ENCODE measurements at regions not wholly inside any gene's neighbourhood (a gene's known extent, or its start where the extent isn't known, plus 50 kb on each side); places are given as distances from the start of the nearest gene placed in this dataset.

GRCh38 chr17:34167354-34167753 is 87.7 kb upstream of the CCL2 start:
- ATAC-seq (no peak), DNase-seq (no peak)
- Mint-ChIP-seq H3K27me3 (ENCODE audit: low read depth) (peaks cover 20% of the 10 kb centered on the region), H3K4me3 (no peak overlapping the region), H3K4me1 (ENCODE audit: low read depth) (peaks cover 8% of the 10 kb centered on the region), H3K27ac (no peak overlapping the region), H3K9me3 (ENCODE audit: insufficient read depth) (no peaks in the 10 kb centered on the region), H3K36me3 (ENCODE audit: low read depth) (no peaks in the 10 kb centered on the region)
- CTCF ChIA-PET = interaction anchor here (0.7 to 2.3 kb wide), 4 partner anchors 12 to 194 kb away, joined by 3 to 11 read pairs (median 4); no protein-coding TSS in a partner anchor
- POLR2A ChIA-PET = no interaction called here

GRCh38 chr17:34168989-34169388 is 86.1 kb upstream of the CCL2 start:
- Mint-ChIP-seq H3K4me1 (ENCODE audit: low read depth) (peaks cover 8% of the 10 kb centered on the region), H3K9me3 (ENCODE audit: insufficient read depth) (no peaks in the 10 kb centered on the region), H3K36me3 (ENCODE audit: low read depth) (no peaks in the 10 kb centered on the region), H3K4me3 (no peak overlapping the region), H3K27me3 (ENCODE audit: low read depth) (peaks cover 16% of the 10 kb centered on the region), H3K27ac (no peak overlapping the region)
- ChIA-PET POLR2A (no interaction called here), CTCF (interaction anchor here (1.2 to 2.2 kb wide), 2 partner anchors 31 to 192 kb away, joined by 3 to 15 read pairs; no protein-coding TSS in a partner anchor)
- no peak for ATAC-seq
- no peak for DNase-seq

GRCh38 chr17:34169496-34169895 is 85.6 kb upstream of the CCL2 start:
- no peaks in the 10 kb centered on the region for H3K36me3 Mint-ChIP-seq (ENCODE audit: low read depth)
- H3K27me3 Mint-ChIP-seq (ENCODE audit: low read depth) = peaks cover 12% of the 10 kb centered on the region
- H3K27ac Mint-ChIP-seq = no peak overlapping the region
- POLR2A ChIA-PET = no interaction called here
- no peaks in the 10 kb centered on the region for H3K9me3 Mint-ChIP-seq (ENCODE audit: insufficient read depth)
- no peak for DNase-seq
- H3K4me3 Mint-ChIP-seq = no peak overlapping the region
- ATAC-seq = no peak
- peaks cover 8% of the 10 kb centered on the region for H3K4me1 Mint-ChIP-seq (ENCODE audit: low read depth)
- CTCF ChIA-PET = interaction anchor here (1.2 to 2.2 kb wide), 2 partner anchors 31 to 191 kb away, joined by 3 to 15 read pairs; no protein-coding TSS in a partner anchor

- ATAC-seq (peak; percentile 73), DNase-seq (peak; percentile 78)
- Mint-ChIP-seq H3K36me3 (ENCODE audit: low read depth) (no peaks in the 10 kb centered on the region), H3K27ac (no peak overlapping the region), H3K4me1 (ENCODE audit: low read depth) (peaks cover 8% of the 10 kb centered on the region), H3K27me3 (ENCODE audit: low read depth) (peaks cover 6% of the 10 kb centered on the region), H3K4me3 (no peak overlapping the region), H3K9me3 (ENCODE audit: insufficient read depth) (no peaks in the 10 kb centered on the region)
- ChIA-PET POLR2A (no interaction called here), CTCF (interaction anchor here (0.7 to 3.4 kb wide), 23 partner anchors 9 to 327 kb away, joined by 3 to 53 read pairs (median 3); partner anchors contain the start of gene CCL1)
Measured at GRCh38 chr17:34171245-34171818, 83.8 kb upstream of the CCL2 start.

GRCh38 chr17:34172390-34172918 is 82.6 kb upstream of the CCL2 start:
- H3K4me3 Mint-ChIP-seq = no peak overlapping the region
- POLR2A ChIA-PET = no interaction called here
- H3K27me3 Mint-ChIP-seq (ENCODE audit: low read depth) = peaks cover 6% of the 10 kb centered on the region
- CTCF ChIA-PET = interaction anchor here (1.2 to 3.4 kb wide), 3 partner anchors 29 to 192 kb away, joined by 5 to 53 read pairs (median 8); partner anchors contain the start of gene CCL1
- H3K9me3 Mint-ChIP-seq (ENCODE audit: insufficient read depth) = no peaks in the 10 kb centered on the region
- no peak for ATAC-seq
- no peaks in the 10 kb centered on the region for H3K36me3 Mint-ChIP-seq (ENCODE audit: low read depth)
- peaks cover 8% of the 10 kb centered on the region for H3K4me1 Mint-ChIP-seq (ENCODE audit: low read depth)
- H3K27ac Mint-ChIP-seq = no peak overlapping the region
- no peak for DNase-seq

- POLR2A ChIA-PET = no interaction called here
- Mint-ChIP-seq H3K4me1 (ENCODE audit: low read depth) (peaks cover 8% of the 10 kb centered on the region), H3K9me3 (ENCODE audit: insufficient read depth) (no peaks in the 10 kb centered on the region), H3K4me3 (no peak overlapping the region), H3K36me3 (ENCODE audit: low read depth) (no peaks in the 10 kb centered on the region), H3K27ac (no peak overlapping the region), H3K27me3 (ENCODE audit: low read depth) (peaks cover 8% of the 10 kb centered on the region)
- no peak for ATAC-seq
- no peak for DNase-seq
- CTCF ChIA-PET = interaction anchor here (1.2 to 3.4 kb wide), 3 partner anchors 28 to 191 kb away, joined by 5 to 53 read pairs (median 8); partner anchors contain the start of gene CCL1
Measured at GRCh38 chr17:34173241-34173640, 81.8 kb upstream of the CCL2 start.

GRCh38 chr17:34174496-34174895 is 80.6 kb upstream of the CCL2 start:
- no peak overlapping the region for H3K4me3 Mint-ChIP-seq
- POLR2A ChIA-PET = no interaction called here

GRCh38 chr17:34176440-34176839 is 78.6 kb upstream of the CCL2 start:
- Mint-ChIP-seq H3K36me3 (ENCODE audit: low read depth) (no peaks in the 10 kb centered on the region), H3K27ac (no peak overlapping the region), H3K27me3 (ENCODE audit: low read depth) (peaks cover 19% of the 10 kb centered on the region), H3K4me1 (ENCODE audit: low read depth) (peaks cover 6% of the 10 kb centered on the region), H3K9me3 (ENCODE audit: insufficient read depth) (no peaks in the 10 kb centered on the region), H3K4me3 (no peak overlapping the region)
- no peak for ATAC-seq
- no peak for DNase-seq
- ChIA-PET POLR2A (no interaction called here), CTCF (interaction anchor here (4.4 kb wide), 1 partner anchor 185 kb away, joined by 13 read pairs; no protein-coding TSS in a partner anchor)

More at GRCh38 chr17:34174496-34174895, 80.6 kb upstream of the CCL2 start:
- peaks cover 11% of the 10 kb centered on the region for H3K27me3 Mint-ChIP-seq (ENCODE audit: low read depth)
- H3K9me3 Mint-ChIP-seq (ENCODE audit: insufficient read depth) = no peaks in the 10 kb centered on the region
- CTCF ChIA-PET = interaction anchor here (4.4 kb wide), 1 partner anchor 187 kb away, joined by 13 read pairs; no protein-coding TSS in a partner anchor
- H3K4me1 Mint-ChIP-seq (ENCODE audit: low read depth) = peaks cover 8% of the 10 kb centered on the region
- no peaks in the 10 kb centered on the region for H3K36me3 Mint-ChIP-seq (ENCODE audit: low read depth)
- DNase-seq = no peak
- no peak overlapping the region for H3K27ac Mint-ChIP-seq
- ATAC-seq = no peak

- Mint-ChIP-seq H3K4me1 (ENCODE audit: low read depth) (peaks cover 5% of the 10 kb centered on the region), H3K27ac (no peak overlapping the region), H3K9me3 (ENCODE audit: insufficient read depth) (no peaks in the 10 kb centered on the region), H3K27me3 (ENCODE audit: low read depth) (peaks cover 16% of the 10 kb centered on the region), H3K4me3 (no peak overlapping the region), H3K36me3 (ENCODE audit: low read depth) (no peaks in the 10 kb centered on the region)
- ChIA-PET POLR2A (no interaction called here), CTCF (interaction anchor here (4.4 kb wide), 1 partner anchor 184 kb away, joined by 13 read pairs; no protein-coding TSS in a partner anchor)
- ATAC-seq (no peak), DNase-seq (no peak)
Measured at GRCh38 chr17:34177642-34178041, 77.4 kb upstream of the CCL2 start.

- Mint-ChIP-seq H3K27ac (no peak overlapping the region), H3K4me3 (no peak overlapping the region), H3K4me1 (ENCODE audit: low read depth) (peaks cover 6% of the 10 kb centered on the region), H3K27me3 (ENCODE audit: low read depth) (peaks cover 16% of the 10 kb centered on the region), H3K36me3 (ENCODE audit: low read depth) (no peaks in the 10 kb centered on the region), H3K9me3 (ENCODE audit: insufficient read depth) (no peaks in the 10 kb centered on the region)
- no peak for DNase-seq
- CTCF ChIA-PET = interaction anchor here (4.4 kb wide), 1 partner anchor 184 kb away, joined by 13 read pairs; no protein-coding TSS in a partner anchor
- POLR2A ChIA-PET = no interaction called here
- no peak for ATAC-seq
Measured at GRCh38 chr17:34178092-34178491, 77.0 kb upstream of the CCL2 start.

- Mint-ChIP-seq H3K27ac (no peak overlapping the region), H3K36me3 (ENCODE audit: low read depth) (no peaks in the 10 kb centered on the region), H3K27me3 (ENCODE audit: low read depth) (peaks cover 18% of the 10 kb centered on the region), H3K4me3 (no peak overlapping the region), H3K4me1 (ENCODE audit: low read depth) (peaks cover 6% of the 10 kb centered on the region), H3K9me3 (ENCODE audit: insufficient read depth) (no peaks in the 10 kb centered on the region)
- ATAC-seq (no peak), DNase-seq (no peak)
- ChIA-PET CTCF (interaction anchor here (1.2 kb wide), 1 partner anchor 179 kb away, joined by 6 read pairs; no protein-coding TSS in a partner anchor), POLR2A (no interaction called here)
Measured at GRCh38 chr17:34182036-34182803, 72.9 kb upstream of the CCL2 start.

- DNase-seq = no peak
- ChIA-PET CTCF (interaction anchor here (3.0 kb wide), 1 partner anchor 166 kb away, joined by 47 read pairs; the partner anchor contains the start of gene CCL1), POLR2A (no interaction called here)
- no peaks in the 10 kb centered on the region for H3K36me3 Mint-ChIP-seq (ENCODE audit: low read depth)
- H3K4me3 Mint-ChIP-seq = no peak overlapping the region
- no peaks in the 10 kb centered on the region for H3K4me1 Mint-ChIP-seq (ENCODE audit: low read depth)
- H3K27ac Mint-ChIP-seq = no peak overlapping the region
- no peak for ATAC-seq
- peaks cover 32% of the 10 kb centered on the region for H3K27me3 Mint-ChIP-seq (ENCODE audit: low read depth)
- no peaks in the 10 kb centered on the region for H3K9me3 Mint-ChIP-seq (ENCODE audit: insufficient read depth)
Measured at GRCh38 chr17:34195987-34196386, 59.1 kb upstream of the CCL2 start.

All from activated CD8-positive, alpha-beta T cell treated with anti-CD3 and anti-CD28 coated beads, Interleukin-2, amount 10 ng/mL, durations not matched to agents 7 days and 5 days (primary cell).